HG02571 (cell line): ENCODE measurements at regions not wholly inside any gene's neighbourhood (a gene's known extent, or its start where the extent isn't known, plus 50 kb on each side); places are given as distances from the start of the nearest gene placed in this dataset.
"Not testable (repeated sequence)": the region's sequence is repeated elsewhere in the genome, so short reads cannot be mapped to it uniquely, and the experiment has no call there.

Experiments used
- ATAC-seq: cut with Tn5 transposase; IDR thresholded peaks from one replicate; pipeline ENCODE4 v1.9.1; 2021; ENCODE audit warnings: mild to moderate bottlenecking, moderate library complexity; ENCODE audit not compliant: unreplicated experiment

DNA sequence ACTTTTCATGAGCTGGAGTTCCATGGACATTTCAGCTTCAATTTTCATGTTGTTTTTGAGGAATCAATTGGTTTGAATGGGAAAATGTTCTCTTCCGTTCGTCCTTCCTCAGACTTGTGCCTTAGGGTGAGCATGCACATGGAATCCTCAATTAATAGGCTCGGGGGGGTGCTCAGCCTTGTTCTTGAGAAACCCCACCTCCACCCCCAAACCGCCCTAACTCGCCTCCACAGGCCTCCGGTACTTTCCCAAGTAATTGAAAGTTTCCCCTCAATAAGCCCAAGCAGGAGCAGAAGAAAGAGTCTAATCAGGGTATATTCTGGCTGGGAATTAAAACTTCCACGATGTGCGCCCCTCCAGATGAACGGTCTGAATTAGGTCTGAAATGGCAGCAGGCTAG is 945.2 kb downstream of the GRID1 start:
- ATAC-seq = no peak

DNA sequence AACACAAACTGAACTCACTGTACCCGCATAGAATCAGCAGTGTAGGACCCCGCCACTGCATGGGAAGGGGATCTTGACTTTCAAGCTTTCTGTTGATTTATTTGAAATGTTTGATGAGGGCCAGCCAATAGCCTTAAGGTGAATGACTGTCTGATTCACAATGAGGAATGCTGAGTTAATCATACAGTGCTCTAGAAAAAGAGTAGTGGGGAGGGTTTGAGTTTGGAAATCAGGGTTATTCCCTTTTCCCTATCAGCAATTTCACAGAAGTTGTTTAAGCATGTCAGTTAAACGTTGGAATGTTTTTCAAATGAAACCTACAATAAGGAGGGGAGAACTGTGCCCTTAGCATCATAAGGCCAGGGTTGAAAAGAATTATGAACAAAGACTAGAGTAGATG is 937.5 kb downstream of the GRID1 start:
- ATAC-seq = no peak

GRCh38 chr10:85430991-85431390 is 935.6 kb downstream of the GRID1 start:
- no peak for ATAC-seq

DNA sequence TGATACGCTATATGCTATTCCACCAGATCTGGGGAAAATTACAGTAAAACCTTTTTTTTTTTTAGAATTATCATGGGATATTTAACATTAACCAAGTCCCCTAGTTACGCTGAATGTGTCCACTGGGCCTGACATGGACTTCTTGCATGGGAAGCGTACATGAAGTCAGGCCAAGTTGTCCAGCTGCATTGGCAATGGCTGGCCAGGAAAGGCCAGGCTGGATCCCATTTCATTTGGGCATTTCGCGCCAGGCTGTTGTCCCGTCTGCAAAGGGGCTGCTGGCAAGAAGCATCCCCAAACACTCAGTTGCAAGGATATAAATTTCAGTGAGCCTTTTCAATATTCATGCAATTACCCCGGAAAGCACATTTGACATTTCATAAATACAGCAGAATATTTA is 933.3 kb downstream of the GRID1 start:
- no peak for ATAC-seq

DNA sequence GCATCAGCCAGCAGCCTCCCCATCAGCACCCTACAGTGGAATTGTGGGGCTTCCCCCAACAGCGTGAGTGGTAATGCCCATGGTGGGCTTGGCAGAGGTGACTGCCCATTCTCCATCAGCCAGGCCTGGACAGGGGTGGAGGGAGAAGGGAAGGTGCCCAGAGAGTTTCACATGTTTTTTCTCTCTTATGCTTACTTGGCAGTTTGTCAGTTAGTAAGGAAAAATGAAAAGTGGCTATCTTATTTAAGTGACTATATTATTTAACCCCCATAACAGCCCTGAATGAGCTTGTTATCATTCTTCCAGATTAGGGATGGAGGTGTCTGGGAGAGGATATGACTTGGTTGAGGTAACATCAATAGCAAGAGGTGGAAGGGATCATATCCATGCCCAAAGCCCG is 921.7 kb downstream of the GRID1 start:
- no peak for ATAC-seq

- no peak for ATAC-seq
Observed at GRCh38 chr10:85445702-85446101, 920.9 kb downstream of the GRID1 start.

- ATAC-seq = no peak
Observed at GRCh38 chr10:85446827-85447226, 919.8 kb downstream of the GRID1 start.

DNA sequence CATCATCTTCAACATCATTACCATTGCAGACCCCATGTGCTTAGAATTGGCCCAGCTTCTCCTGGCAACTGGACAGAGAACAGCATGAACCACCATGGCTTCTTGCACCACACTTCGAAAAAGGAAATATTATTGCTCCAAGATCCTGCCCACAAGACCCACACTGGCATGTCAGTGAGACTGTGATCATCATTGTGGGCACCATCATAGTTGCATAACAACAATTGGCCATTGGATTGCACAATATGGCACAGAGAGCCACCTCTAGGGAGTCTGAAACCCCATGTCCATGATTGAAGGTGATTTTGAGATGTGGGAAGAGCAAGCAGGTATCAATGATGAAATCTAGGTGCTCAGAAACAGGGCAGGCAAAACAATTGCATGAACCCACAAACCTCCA is 918.9 kb downstream of the GRID1 start:
- no peak for ATAC-seq

GRCh38 chr10:85448716-85449115 is 917.9 kb downstream of the GRID1 start:
- no peak for ATAC-seq

DNA sequence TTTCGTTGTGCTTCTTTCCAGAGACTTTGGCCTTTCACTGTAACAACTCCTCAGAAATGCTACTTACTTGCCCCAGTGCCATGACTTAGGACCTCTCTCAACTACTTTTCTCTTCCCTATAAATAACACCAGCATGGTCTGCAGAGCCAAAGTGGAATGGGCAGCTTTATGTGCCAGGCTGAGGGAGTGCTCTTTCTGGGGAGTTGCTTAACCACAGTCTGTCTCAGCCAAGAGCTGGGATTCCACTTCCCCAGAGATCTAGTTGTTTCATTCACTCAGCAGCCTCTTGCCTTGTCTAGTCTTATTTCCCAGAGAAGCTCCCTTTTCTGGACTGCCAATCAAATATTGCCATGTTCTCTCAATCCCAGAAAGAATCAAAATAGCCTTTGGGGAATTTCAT is 912.2 kb downstream of the GRID1 start:
- ATAC-seq = no peak

DNA sequence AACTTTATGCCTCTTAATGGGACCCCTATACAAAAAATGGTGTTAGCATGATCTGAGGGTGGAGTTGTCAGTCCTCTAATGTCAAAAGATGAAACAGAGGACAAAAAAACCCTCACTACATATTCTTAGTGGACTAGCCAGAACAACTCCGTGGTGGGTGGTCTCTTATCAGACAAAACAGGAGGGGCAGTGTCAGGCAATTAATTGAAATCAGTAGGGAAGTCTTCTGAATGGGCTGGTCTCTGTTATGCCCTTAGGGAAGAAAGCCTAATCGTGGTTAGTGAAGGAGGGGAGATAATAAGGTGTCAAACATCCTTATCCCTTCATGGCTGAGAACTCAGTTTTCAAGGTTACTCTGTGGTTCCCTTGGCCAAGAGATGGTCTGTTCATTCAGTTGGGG is 909.4 kb downstream of the GRID1 start:
- no peak for ATAC-seq

GRCh38 chr10:85458324-85458723 is 908.3 kb downstream of the GRID1 start:
- no peak for ATAC-seq

GRCh38 chr10:85459906-85460305 is 906.7 kb downstream of the GRID1 start:
- ATAC-seq = no peak

GRCh38 chr10:85464336-85464735 is 902.3 kb downstream of the GRID1 start:
- ATAC-seq = no peak

- ATAC-seq = no peak
Observed at GRCh38 chr10:85477979-85478378, 888.6 kb downstream of the GRID1 start.

DNA sequence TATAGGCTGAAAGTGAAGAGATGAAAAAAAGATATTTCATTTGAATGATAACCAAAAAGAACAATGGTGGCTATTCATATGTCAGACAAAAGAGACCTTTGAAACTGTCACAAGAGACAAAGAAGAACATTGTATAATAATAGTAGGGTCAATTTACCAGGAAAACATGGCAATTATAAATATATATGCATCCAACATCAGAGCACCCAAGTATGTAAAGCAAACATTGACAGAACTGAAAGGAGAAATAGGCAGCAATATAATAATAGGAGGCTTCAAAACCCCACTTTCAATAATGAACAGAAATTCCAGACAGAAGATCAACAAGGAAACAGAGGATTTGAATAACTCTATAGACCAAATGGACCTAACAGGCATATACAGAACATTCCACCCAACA is 876.2 kb downstream of the GRID1 start:
- ATAC-seq = no peak

- ATAC-seq = no peak
Observed at GRCh38 chr10:85491652-85492051, 874.9 kb downstream of the GRID1 start.

DNA sequence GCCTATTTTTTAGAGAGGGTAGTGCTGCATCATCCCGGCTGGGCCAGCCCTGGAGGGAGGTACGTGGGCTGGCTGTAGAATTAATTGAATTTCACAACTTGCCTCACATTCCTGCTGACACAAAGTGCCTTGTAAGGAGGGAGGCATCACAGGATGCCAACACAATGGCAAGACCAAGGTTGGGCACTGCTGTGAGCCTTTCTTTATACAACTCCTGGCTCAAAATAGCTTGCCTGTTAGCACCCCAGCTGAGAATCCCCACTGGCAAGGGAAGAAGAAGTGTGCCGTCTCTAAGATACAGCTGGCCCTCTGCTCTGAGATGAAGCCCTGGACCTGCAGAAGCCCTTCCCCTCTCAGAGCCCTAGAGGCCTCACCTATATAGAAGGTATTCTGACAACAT is 873.9 kb downstream of the GRID1 start:
- no peak for ATAC-seq

DNA sequence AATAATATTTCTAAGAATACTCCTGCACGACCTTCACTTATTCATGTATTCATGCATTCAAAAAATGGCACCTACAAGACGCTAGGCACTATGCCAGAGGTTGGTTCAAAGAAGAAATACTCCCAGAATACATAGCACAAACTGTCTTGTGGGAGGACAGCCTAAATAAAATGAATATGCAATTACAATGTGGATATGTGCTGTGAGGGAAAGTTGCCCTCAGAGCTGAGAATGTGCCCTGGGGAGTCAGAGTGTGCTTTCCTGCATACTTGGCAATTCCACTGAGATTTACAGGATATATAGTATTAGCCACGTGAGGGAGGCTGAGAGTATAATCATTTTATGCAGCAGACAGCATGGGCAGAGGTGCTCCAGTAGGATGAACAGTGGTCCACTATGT is 872.9 kb downstream of the GRID1 start:
- ATAC-seq = no peak

DNA sequence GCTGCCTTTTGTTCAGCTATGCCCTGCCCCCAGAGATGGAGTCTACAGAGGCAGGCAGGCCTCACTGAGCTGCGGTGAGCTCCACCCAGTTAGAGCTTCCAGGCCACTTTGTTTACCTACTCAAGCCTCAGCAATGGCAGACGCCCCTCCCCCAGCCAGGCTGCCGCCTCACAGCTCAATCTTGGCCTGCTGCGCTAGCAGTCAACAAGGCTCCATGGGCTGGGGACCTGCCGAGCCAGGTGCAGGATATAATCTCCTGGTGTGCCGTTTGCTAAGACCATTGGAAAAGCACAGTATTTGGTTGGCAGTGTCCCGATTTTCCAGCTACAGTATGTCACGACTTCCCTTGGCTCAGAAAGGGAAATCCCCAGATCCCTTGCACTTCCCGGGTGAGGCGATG is 862.0 kb downstream of the GRID1 start:
- ATAC-seq = not testable (repeated sequence)

DNA sequence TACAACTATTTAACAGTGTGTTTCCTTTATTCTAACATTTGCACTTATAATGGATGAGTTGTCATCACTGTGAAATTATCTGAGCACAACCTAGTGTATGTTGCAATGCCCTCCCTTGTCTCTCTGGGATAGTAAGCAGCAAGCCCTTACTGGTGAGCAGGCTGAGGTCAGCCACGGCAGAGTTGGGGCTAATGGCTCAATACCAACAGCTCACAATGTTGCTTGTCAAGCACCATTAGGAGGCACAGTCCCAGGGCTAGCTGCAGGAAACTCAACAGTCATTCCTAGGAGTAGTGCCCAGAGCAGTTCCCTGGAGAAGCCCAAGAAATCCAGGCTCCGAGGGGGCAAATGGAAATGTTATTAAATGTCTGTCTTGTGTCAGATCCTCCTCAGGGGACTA is 858.4 kb downstream of the GRID1 start:
- no peak for ATAC-seq

GRCh38 chr10:85510682-85511081 is 855.9 kb downstream of the GRID1 start:
- no peak for ATAC-seq

DNA sequence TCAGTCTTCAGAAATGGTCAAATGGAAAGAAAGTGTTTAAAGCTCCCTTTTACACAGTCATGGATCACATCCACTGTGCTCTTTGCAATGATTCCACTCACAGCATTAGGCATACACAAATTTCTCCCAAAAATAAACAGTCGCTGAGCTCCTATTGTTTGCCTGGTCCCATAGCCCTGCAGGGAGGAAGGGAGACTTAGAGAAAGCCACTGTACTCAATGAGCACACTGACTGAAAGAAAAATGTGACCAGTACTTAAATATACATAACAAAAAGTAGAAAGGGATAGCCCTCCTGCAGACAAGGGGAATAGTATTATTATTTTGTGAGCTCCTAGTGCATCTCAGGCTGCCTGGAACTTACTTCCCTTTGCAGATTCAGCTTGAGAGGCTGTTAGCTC is 853.2 kb downstream of the GRID1 start:
- no peak for ATAC-seq

DNA sequence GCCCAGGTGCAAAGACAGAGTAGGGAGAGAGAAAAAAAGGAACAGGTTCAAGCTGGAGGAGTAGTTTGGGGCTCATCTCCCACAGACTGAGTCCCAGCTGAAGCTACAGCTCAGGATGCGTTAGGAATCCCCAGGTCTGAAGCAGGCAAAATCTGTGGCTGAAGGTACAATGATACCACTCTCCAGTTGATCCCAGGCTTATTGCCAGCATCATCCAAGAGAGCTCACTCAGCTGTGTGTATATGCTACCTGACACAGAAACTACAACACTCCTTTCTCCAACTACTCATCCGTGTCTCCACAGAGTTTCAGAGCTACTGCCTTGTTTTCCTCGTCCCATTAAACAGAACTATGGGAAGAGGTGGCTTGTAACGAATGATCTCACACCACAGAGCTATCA is 851.3 kb downstream of the GRID1 start:
- ATAC-seq = no peak
